ENCODE measurements at regions not wholly inside any gene's neighbourhood (a gene's known extent, or its start where the extent isn't known, plus 50 kb on each side); places are given as distances from the start of the nearest gene placed in this dataset.

GRCh38 chr1:244963231-244963826 lies 99.0 kb upstream of the HNRNPU start:
- no peak overlapping the region for H3K4me2 ChIP-seq (ENCODE audit: low read depth, low read length)

GRCh38 chr1:244962130-244962529 lies 97.8 kb upstream of the HNRNPU start:
- H3K79me2 ChIP-seq (ENCODE audit: low read length), result no peaks in the 10 kb centered on the region
- H3K36me3 ChIP-seq (replicated peaks; ENCODE audit: insufficient read depth, low read length), result no peaks in the 10 kb centered on the region
- no peaks in the 10 kb centered on the region for H3K9me3 ChIP-seq (replicated peaks; ENCODE audit: insufficient read depth, low read length)
- TF ChIP-seq EZH2 (optimal IDR thresholded peaks at IDR 0.05; ENCODE audit: low read depth, low read length) (no peak), CTCF (IDR thresholded peaks at IDR 0.05; ENCODE audit: low read length) (no peak), EZH2phosphoT487 (IDR thresholded peaks at IDR 0.05; ENCODE audit: low read length) (no peak)
- H4K20me1 ChIP-seq (ENCODE audit: insufficient read depth, low read length), result no peaks in the 10 kb centered on the region
- H3K4me3 ChIP-seq (ENCODE audit: low read length), result no peak overlapping the region
- no peak overlapping the region for H3K27ac ChIP-seq (ENCODE audit: low read length)
- no peaks in the 10 kb centered on the region for H3K27me3 ChIP-seq (replicated peaks; ENCODE audit: insufficient read depth, low read length)
- DNase-seq, result no peak
- H3K4me2 ChIP-seq (ENCODE audit: low read depth, low read length), result no peak overlapping the region
- no peak overlapping the region for H3K9ac ChIP-seq (ENCODE audit: low read length)
- no peaks in the 10 kb centered on the region for H3F3A ChIP-seq (ENCODE audit: insufficient read depth, low read length)
- H3K9me2 ChIP-seq (replicated peaks; ENCODE audit: insufficient read depth, low read length), result no peaks in the 10 kb centered on the region
- no peak overlapping the region for H2AFZ ChIP-seq (ENCODE audit: low read length)
- no peaks in the 10 kb centered on the region for H3K4me1 ChIP-seq (ENCODE audit: low read length)

More at GRCh38 chr1:244963231-244963826, 99.0 kb upstream of the HNRNPU start:
- no peak for DNase-seq
- no peak overlapping the region for H2AFZ ChIP-seq (ENCODE audit: low read length)
- no peaks in the 10 kb centered on the region for H3K36me3 ChIP-seq (replicated peaks; ENCODE audit: insufficient read depth, low read length)
- H3K4me1 ChIP-seq (ENCODE audit: low read length), result no peaks in the 10 kb centered on the region
- no peak overlapping the region for H3K4me3 ChIP-seq (ENCODE audit: low read length)
- no peak overlapping the region for H3K27ac ChIP-seq (ENCODE audit: low read length)
- no peaks in the 10 kb centered on the region for H3F3A ChIP-seq (ENCODE audit: insufficient read depth, low read length)
- no peaks in the 10 kb centered on the region for H3K27me3 ChIP-seq (replicated peaks; ENCODE audit: insufficient read depth, low read length)
- H3K79me2 ChIP-seq (ENCODE audit: low read length), result no peaks in the 10 kb centered on the region
- TF ChIP-seq CTCF (IDR thresholded peaks at IDR 0.05; ENCODE audit: low read length) (no peak), EZH2phosphoT487 (IDR thresholded peaks at IDR 0.05; ENCODE audit: low read length) (no peak), EZH2 (optimal IDR thresholded peaks at IDR 0.05; ENCODE audit: low read depth, low read length) (no peak)
- no peaks in the 10 kb centered on the region for H4K20me1 ChIP-seq (ENCODE audit: insufficient read depth, low read length)
- no peak overlapping the region for H3K9ac ChIP-seq (ENCODE audit: low read length)
- H3K9me3 ChIP-seq (replicated peaks; ENCODE audit: insufficient read depth, low read length), result no peaks in the 10 kb centered on the region
- H3K9me2 ChIP-seq (replicated peaks; ENCODE audit: insufficient read depth, low read length), result no peaks in the 10 kb centered on the region

GRCh38 chr1:244960904-244961303 lies 96.6 kb upstream of the HNRNPU start:
- TF ChIP-seq EZH2phosphoT487 (IDR thresholded peaks at IDR 0.05; ENCODE audit: low read length), result no peak
- TF ChIP-seq CTCF (IDR thresholded peaks at IDR 0.05; ENCODE audit: low read length), result no peak
- TF ChIP-seq EZH2 (optimal IDR thresholded peaks at IDR 0.05; ENCODE audit: low read depth, low read length), result no peak
- Histone ChIP-seq H2AFZ (ENCODE audit: low read length) (no peak overlapping the region), H4K20me1 (ENCODE audit: insufficient read depth, low read length) (no peaks in the 10 kb centered on the region), H3K4me1 (ENCODE audit: low read length) (no peaks in the 10 kb centered on the region), H3K4me3 (ENCODE audit: low read length) (no peak overlapping the region), H3K9ac (ENCODE audit: low read length) (no peak overlapping the region), H3K79me2 (ENCODE audit: low read length) (no peaks in the 10 kb centered on the region), H3K27ac (ENCODE audit: low read length) (no peak overlapping the region), H3K4me2 (ENCODE audit: low read depth, low read length) (no peak overlapping the region), H3K27me3 (replicated peaks; ENCODE audit: insufficient read depth, low read length) (no peaks in the 10 kb centered on the region), H3F3A (ENCODE audit: insufficient read depth, low read length) (no peaks in the 10 kb centered on the region), H3K9me2 (replicated peaks; ENCODE audit: insufficient read depth, low read length) (no peaks in the 10 kb centered on the region), H3K9me3 (replicated peaks; ENCODE audit: insufficient read depth, low read length) (no peaks in the 10 kb centered on the region), H3K36me3 (replicated peaks; ENCODE audit: insufficient read depth, low read length) (no peaks in the 10 kb centered on the region)
- DNase-seq, result no peak

All from MM.1S (cell line).